NB4 (cell line): ENCODE measurements at regions not wholly inside any gene's neighbourhood (a gene's known extent, or its start where the extent isn't known, plus 50 kb on each side); places are given as distances from the start of the nearest gene placed in this dataset.

Experiments
- DNase-seq: peaks from one replicate; pipeline ENCODE4 v3.0.0; 2010; ENCODE audit warnings: low read depth
- H3K4me3 ChIP-seq: one replicate; pipeline ENCODE4 v1.5.1; 2011; ENCODE audit warnings: mild to moderate bottlenecking, low read depth, low read length, moderate library complexity
- MYC ChIP-seq: IDR thresholded peaks from 2 replicates; pipeline ENCODE4 v1.6.1; 2011; ENCODE audit warnings: low read depth, low read length
- POLR2A ChIP-seq: IDR thresholded peaks from 2 replicates; pipeline ENCODE4 v1.6.1; 2011; ENCODE audit warnings: mild to moderate bottlenecking; ENCODE audit not compliant: insufficient read length; ENCODE audit errors: extremely low read depth
- TF ChIP-seq, protein P1 (sequence below): IDR thresholded peaks from one replicate; pipeline ENCODE4 v1.5.1; 2012; ENCODE audit warnings: low read depth, low read length
- TF ChIP-seq, protein P2 (sequence below): IDR thresholded peaks from 2 replicates; pipeline ENCODE4 v1.6.1; 2011; ENCODE audit warnings: low read depth, low read length

- no peak for DNase-seq
- H3K4me3 ChIP-seq, result no peak overlapping the region
- TF ChIP-seq, protein P1, sequence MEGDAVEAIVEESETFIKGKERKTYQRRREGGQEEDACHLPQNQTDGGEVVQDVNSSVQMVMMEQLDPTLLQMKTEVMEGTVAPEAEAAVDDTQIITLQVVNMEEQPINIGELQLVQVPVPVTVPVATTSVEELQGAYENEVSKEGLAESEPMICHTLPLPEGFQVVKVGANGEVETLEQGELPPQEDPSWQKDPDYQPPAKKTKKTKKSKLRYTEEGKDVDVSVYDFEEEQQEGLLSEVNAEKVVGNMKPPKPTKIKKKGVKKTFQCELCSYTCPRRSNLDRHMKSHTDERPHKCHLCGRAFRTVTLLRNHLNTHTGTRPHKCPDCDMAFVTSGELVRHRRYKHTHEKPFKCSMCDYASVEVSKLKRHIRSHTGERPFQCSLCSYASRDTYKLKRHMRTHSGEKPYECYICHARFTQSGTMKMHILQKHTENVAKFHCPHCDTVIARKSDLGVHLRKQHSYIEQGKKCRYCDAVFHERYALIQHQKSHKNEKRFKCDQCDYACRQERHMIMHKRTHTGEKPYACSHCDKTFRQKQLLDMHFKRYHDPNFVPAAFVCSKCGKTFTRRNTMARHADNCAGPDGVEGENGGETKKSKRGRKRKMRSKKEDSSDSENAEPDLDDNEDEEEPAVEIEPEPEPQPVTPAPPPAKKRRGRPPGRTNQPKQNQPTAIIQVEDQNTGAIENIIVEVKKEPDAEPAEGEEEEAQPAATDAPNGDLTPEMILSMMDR, result no peak
- TF ChIP-seq POLR2A (no peak), MYC (no peak)
- TF ChIP-seq, protein P2, sequence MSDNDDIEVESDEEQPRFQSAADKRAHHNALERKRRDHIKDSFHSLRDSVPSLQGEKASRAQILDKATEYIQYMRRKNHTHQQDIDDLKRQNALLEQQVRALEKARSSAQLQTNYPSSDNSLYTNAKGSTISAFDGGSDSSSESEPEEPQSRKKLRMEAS, result no peak
Observed at GRCh38 chr21:43340491-43341377, 86.2 kb downstream of the SIK1 start.

DNA sequence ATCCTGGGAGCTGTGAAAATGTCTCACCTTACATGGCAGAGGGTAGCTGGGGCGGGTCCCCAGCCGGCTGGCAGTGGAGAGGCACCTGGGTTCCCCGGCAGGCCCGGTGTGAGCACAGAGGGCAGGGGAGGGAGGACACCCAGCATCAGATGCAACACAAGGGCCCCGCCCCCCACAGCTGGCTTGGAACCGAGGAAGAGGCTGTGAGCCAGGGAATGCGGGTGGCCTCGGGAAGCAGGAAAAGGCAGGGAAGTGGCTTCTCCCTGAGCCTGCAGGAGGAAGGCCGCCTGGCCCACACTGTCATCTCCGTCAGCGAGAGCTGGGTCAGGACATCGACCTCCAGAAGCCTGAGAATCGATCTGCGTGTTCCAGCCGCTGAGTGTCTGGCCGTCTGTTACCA lies 87.3 kb downstream of the SIK1 start:
- TF ChIP-seq POLR2A, result no peak
- TF ChIP-seq, protein P2, result no peak
- no peak for DNase-seq
- no peak overlapping the region for H3K4me3 ChIP-seq

DNA sequence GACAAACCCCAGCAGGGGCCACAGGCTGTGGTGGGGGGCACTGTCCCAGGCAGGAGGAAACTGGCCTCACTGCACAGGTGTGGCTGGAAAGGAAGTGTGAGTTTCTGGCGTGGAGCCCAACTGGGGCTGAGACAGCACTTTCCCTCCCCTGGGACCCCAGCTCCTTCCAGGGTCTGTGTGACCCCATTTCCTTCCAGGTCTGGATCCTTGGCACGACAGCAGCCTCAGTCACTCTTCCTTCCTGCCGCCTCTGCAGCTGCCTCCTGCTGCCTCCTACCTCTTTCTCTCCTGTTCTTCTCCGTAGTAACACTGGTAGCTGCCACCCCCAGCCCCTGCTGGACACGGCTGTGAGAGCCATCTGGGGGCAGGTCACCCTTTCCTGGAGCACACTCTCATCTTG lies 88.0 kb downstream of the SIK1 start:
- H3K4me3 ChIP-seq, result no peak overlapping the region
- no peak for DNase-seq
- TF ChIP-seq, protein P1, result no peak
- TF ChIP-seq POLR2A (no peak), MYC (no peak)
- TF ChIP-seq, protein P2, result no peak

- H3K4me3 ChIP-seq, result no peak overlapping the region
- TF ChIP-seq, protein P1, result no peak
- TF ChIP-seq, protein P2, result no peak
- TF ChIP-seq POLR2A, result no peak
- TF ChIP-seq MYC, result no peak
- no peak for DNase-seq
Observed at GRCh38 chr21:43337901-43338655, 88.9 kb downstream of the SIK1 start.

GRCh38 chr21:43335119-43335518 lies 91.8 kb downstream of the SIK1 start:
- TF ChIP-seq MYC (no peak), POLR2A (no peak)
- TF ChIP-seq, protein P2, result no peak
- TF ChIP-seq, protein P1, result no peak
- no peak for DNase-seq
- no peak overlapping the region for H3K4me3 ChIP-seq

- no peak for DNase-seq
- TF ChIP-seq, protein P2, result no peak
- TF ChIP-seq POLR2A (no peak), MYC (no peak)
- TF ChIP-seq, protein P1, result no peak
- H3K4me3 ChIP-seq, result no peak overlapping the region
Observed at GRCh38 chr21:43334214-43334958, 92.5 kb downstream of the SIK1 start.
